A549 (cell line): ENCODE measurements at regions not wholly inside any gene's neighbourhood (a gene's known extent, or its start where the extent isn't known, plus 50 kb on each side); places are given as distances from the start of the nearest gene placed in this dataset.

Experiments used
- ATAC-seq, 2 experiments: fragments of 200-7000 bp in 1 of 2; fragments of >200 bp in 1 of 2; cut with Nextera tagmentation in 1 of 2; cut with Tn5 transposase in 1 of 2; 3 replicates each; pipeline versions ENCODE4 v1.8.0 to v1.9.1; 2018 to 2020; ENCODE audit warnings: mild to moderate bottlenecking in 1 of 2, moderate library complexity in 1 of 2
- CTCF ChIA-PET: fragments of 300-600 bp; sonication (Branson Sonifier 250); formaldehyde crosslinking; extraction: SDS; loops from one replicate; lab custom pipeline; 2021; ENCODE audit warnings: antibody characterized with exemption, inconsistent platforms; lab: Yijun Ruan, JAX
- POLR2A ChIA-PET: fragments of 350-600 bp; formaldehyde crosslinking; extraction: SDS; loops from one replicate; lab custom pipeline; 2021; ENCODE audit warnings: antibody characterized with exemption, inconsistent platforms; lab: Yijun Ruan, JAX
- DNase-seq, 2 experiments: peaks; one replicate each; pipeline versions ENCODE4 v3.0.0 to v3.0.0-alpha.2; 2011 to 2016; ENCODE audit warnings: low read depth in 1 of 2, low spot score in 1 of 2
- FAIRE-seq: peaks from 2 replicates; lab custom pipeline; 2011; peaks lifted over from hg19 to GRCh38; lab: Jason Lieb, UNC
- H3K27ac ChIP-seq, 2 experiments: fragments of >200 bp; sonication (Bioruptor Twin); formaldehyde crosslinking; 3 replicates each; pipeline ENCODE4 v1.5.1; 2016 to 2017
- H3K4me1 ChIP-seq: fragments of >200 bp; sonication (Bioruptor Twin); formaldehyde crosslinking; 3 replicates; pipeline ENCODE4 v1.6.1; 2016
- H3K4me2 ChIP-seq: fragments of >200 bp; sonication (Bioruptor Twin); formaldehyde crosslinking; 3 replicates; pipeline ENCODE4 v1.6.1; 2016
- H3K4me3 ChIP-seq: fragments of >200 bp; sonication (Bioruptor Twin); formaldehyde crosslinking; 3 replicates; pipeline ENCODE4 v1.5.1; 2016
- H3K9me3 ChIP-seq: fragments of >200 bp; sonication (Bioruptor Twin); formaldehyde crosslinking; 3 replicates; pipeline ENCODE4 v1.6.1; 2016
- CBX8 ChIP-seq: fragments of 200-600 bp; sonication (generic); IDR thresholded peaks from 2 replicates; pipeline ENCODE4 v1.6.1; 2016
- CHD4 ChIP-seq: fragments of 200-600 bp; sonication (generic); IDR thresholded peaks from 2 replicates; pipeline ENCODE4 v1.6.1; 2016; ENCODE audit warnings: antibody characterized with exemption, mild to moderate bottlenecking, borderline replicate concordance
- EHMT2 ChIP-seq: fragments of 200-600 bp; sonication (generic); IDR thresholded peaks from 2 replicates; pipeline ENCODE4 v1.6.1; 2016; ENCODE audit warnings: antibody characterized with exemption, low read depth, mild to moderate bottlenecking, moderate library complexity
- ESRRA ChIP-seq: fragments of 150-350 bp; IDR thresholded peaks from 2 replicates; pipeline ENCODE4 v1.6.1; 2014; ENCODE audit warnings: mild to moderate bottlenecking, low read length, borderline replicate concordance
- FOSL2 ChIP-seq, 2 experiments: fragments of 450-650 bp in 1 of 2; fragments of >200 bp in 1 of 2; sonication (Bioruptor Twin) in 1 of 2; formaldehyde crosslinking; IDR thresholded peaks; 2 replicates each; pipeline versions ENCODE4 v1.5.0 to v1.6.1; 2016 to 2020; ENCODE audit warnings: mild to moderate bottlenecking in 1 of 2, moderate library complexity in 1 of 2
- GATA3 ChIP-seq: IDR thresholded peaks from 2 replicates; pipeline ENCODE4 v1.6.1; 2012; ENCODE audit warnings: borderline replicate concordance
- HOXA7 ChIP-seq: fragments of 250-450 bp; sonication (Bioruptor Pico); IDR thresholded peaks from 2 replicates; pipeline ENCODE4 v1.5.0; 2020; ENCODE audit warnings: mild to moderate bottlenecking, moderate library complexity
- KDM5A ChIP-seq: fragments of 200-600 bp; sonication (generic); IDR thresholded peaks from 2 replicates; pipeline ENCODE4 v1.6.1; 2016; ENCODE audit warnings: antibody characterized with exemption, mild to moderate bottlenecking
- MAFK ChIP-seq: fragments of 450-650 bp; IDR thresholded peaks from 2 replicates; pipeline ENCODE4 v1.6.1; 2014; ENCODE audit not compliant: partially characterized antibody
- MAZ ChIP-seq: fragments of 150-350 bp; IDR thresholded peaks from 2 replicates; pipeline ENCODE4 v1.6.1; 2014; ENCODE audit warnings: antibody characterized with exemption, low read depth, low read length, borderline replicate concordance
- MYC ChIP-seq: IDR thresholded peaks from 2 replicates; pipeline ENCODE4 v1.6.1; 2012; ENCODE audit warnings: mild to moderate bottlenecking, inconsistent platforms, low read length, improper control_type of control experiment, borderline replicate concordance
- NPAS2 ChIP-seq: fragments of 250-450 bp; sonication (Bioruptor Pico); IDR thresholded peaks from 2 replicates; pipeline ENCODE4 v1.8.0; 2022; ENCODE audit warnings: mild to moderate bottlenecking, moderate library complexity, borderline replicate concordance
- NR3C1 ChIP-seq: fragments of >200 bp; sonication (Bioruptor Twin); formaldehyde crosslinking; IDR thresholded peaks from 3 replicates; pipeline ENCODE4 v1.6.1; 2017
- RCOR1 ChIP-seq: fragments of 150-350 bp; IDR thresholded peaks from 2 replicates; pipeline ENCODE4 v1.6.1; 2014; ENCODE audit warnings: antibody characterized with exemption, low read length, low read depth
- RFX5 ChIP-seq: fragments of 450-650 bp; IDR thresholded peaks from 2 replicates; pipeline ENCODE4 v1.7.1; 2014; ENCODE audit warnings: antibody characterized with exemption, mild to moderate bottlenecking, moderate library complexity
- RNF2 ChIP-seq: fragments of 200-600 bp; sonication (generic); IDR thresholded peaks from 2 replicates; pipeline ENCODE4 v1.6.1; 2016; ENCODE audit warnings: low read depth, mild to moderate bottlenecking, antibody characterized with exemption, moderate library complexity, borderline replicate concordance
- SMC3 ChIP-seq: fragments of >200 bp; sonication (Bioruptor Twin); formaldehyde crosslinking; IDR thresholded peaks from 3 replicates; pipeline ENCODE4 v1.6.1; 2018; ENCODE audit warnings: inconsistent platforms
- SREBF2 ChIP-seq: fragments of 450-650 bp; IDR thresholded peaks from 2 replicates; pipeline ENCODE4 v1.6.1; 2014; ENCODE audit warnings: mild to moderate bottlenecking, moderate library complexity
- TFCP2L1 ChIP-seq: fragments of 250-450 bp; sonication (Bioruptor Pico); IDR thresholded peaks from 2 replicates; pipeline ENCODE4 v1.5.0; 2021; ENCODE audit warnings: mild to moderate bottlenecking
- ZC3H11A ChIP-seq: fragments of 450-650 bp; IDR thresholded peaks from 2 replicates; pipeline ENCODE4 v1.6.1; 2014; ENCODE audit warnings: antibody characterized with exemption, mild to moderate bottlenecking
- ZFP36 ChIP-seq: fragments of 450-650 bp; IDR thresholded peaks from 2 replicates; pipeline ENCODE4 v1.6.1; 2014; ENCODE audit warnings: borderline replicate concordance; ENCODE audit not compliant: partially characterized antibody
- ZNF302 ChIP-seq: fragments of 250-450 bp; sonication (Bioruptor Pico); IDR thresholded peaks from 2 replicates; pipeline ENCODE4 v1.9.0; 2021; ENCODE audit warnings: inconsistent platforms, mild to moderate bottlenecking, moderate library complexity
- ZSCAN20 ChIP-seq: fragments of 250-450 bp; sonication (Bioruptor Pico); IDR thresholded peaks from 2 replicates; pipeline ENCODE4 v1.8.0; 2022; ENCODE audit warnings: mild to moderate bottlenecking, moderate library complexity
- WGBS: methylation state at CpG from one replicate; pipeline ENCODE4 v1.1.6; 2017; ENCODE audit errors: missing lambda C conversion rate; 5-methylcytosine and 5-hydroxymethylcytosine counted together
- TF ChIP-seq, protein P1 (sequence below): fragments of 250-450 bp; sonication (Bioruptor Pico); IDR thresholded peaks from 2 replicates; pipeline ENCODE4 v1.5.0; 2021; ENCODE audit warnings: mild to moderate bottlenecking, moderate library complexity, borderline replicate concordance
- TF ChIP-seq, protein P2 (sequence below): fragments of >200 bp; sonication (Bioruptor Twin); formaldehyde crosslinking; IDR thresholded peaks from 3 replicates; pipeline ENCODE4 v1.6.1; 2016
- TF ChIP-seq, protein P3 (sequence below): IDR thresholded peaks from 2 replicates; pipeline ENCODE4 v1.6.1; 2012; ENCODE audit warnings: low read depth, borderline replicate concordance
- TF ChIP-seq, protein P4 (sequence below): fragments of 150-350 bp; IDR thresholded peaks from 2 replicates; pipeline ENCODE4 v1.6.1; 2014; ENCODE audit warnings: low read depth, mild to moderate bottlenecking, low read length

DNA sequence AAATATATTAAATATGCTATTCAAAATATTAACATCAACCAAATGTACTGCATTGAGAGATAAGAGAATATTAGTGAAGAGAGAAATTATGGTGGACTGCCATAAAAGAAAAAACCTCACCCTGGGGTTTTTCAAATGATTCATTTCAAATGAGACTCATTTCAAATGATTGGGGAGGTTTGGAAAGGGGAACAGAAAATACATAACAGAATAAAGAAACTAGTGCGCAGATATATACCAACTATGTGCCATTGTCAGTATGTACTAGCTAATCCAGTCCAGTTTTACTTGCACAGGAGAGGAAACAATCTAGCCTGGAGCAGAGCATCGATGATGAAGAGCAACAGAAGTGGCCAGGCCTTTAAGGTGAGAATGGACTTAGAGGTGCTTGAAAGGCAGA, 651.6 kb upstream of the RORB start:
- POLR2A ChIA-PET, result no interaction called here
- Histone ChIP-seq H3K27ac (no peak overlapping the region), H3K4me1 (no peaks in the 10 kb centered on the region), H3K4me3 (no peak overlapping the region), H3K9me3 (no peaks in the 10 kb centered on the region), H3K4me2 (no peak overlapping the region)
- ATAC-seq, result no peak
- no peak for DNase-seq
- 31% methylated on average over 2 of the region's 2 CpGs for WGBS
- no peak for FAIRE-seq
- TF ChIP-seq NPAS2 (CRISPR knock-in tag) (no peak), MAZ (no peak), MYC (no peak), RNF2 (no peak), SMC3 (no peak), SREBF2 (no peak), KDM5A (no peak), CHD4 (no peak), ESRRA (no peak), FOSL2 (IDR thresholded peaks at IDR 0.05) (no peak), FOSL2 (CRISPR knock-in tag; IDR thresholded peaks at IDR 0.05) (no peak), TFCP2L1 (CRISPR knock-in tag) (no peak), ZFP36 (no peak)
- TF ChIP-seq, protein P1, sequence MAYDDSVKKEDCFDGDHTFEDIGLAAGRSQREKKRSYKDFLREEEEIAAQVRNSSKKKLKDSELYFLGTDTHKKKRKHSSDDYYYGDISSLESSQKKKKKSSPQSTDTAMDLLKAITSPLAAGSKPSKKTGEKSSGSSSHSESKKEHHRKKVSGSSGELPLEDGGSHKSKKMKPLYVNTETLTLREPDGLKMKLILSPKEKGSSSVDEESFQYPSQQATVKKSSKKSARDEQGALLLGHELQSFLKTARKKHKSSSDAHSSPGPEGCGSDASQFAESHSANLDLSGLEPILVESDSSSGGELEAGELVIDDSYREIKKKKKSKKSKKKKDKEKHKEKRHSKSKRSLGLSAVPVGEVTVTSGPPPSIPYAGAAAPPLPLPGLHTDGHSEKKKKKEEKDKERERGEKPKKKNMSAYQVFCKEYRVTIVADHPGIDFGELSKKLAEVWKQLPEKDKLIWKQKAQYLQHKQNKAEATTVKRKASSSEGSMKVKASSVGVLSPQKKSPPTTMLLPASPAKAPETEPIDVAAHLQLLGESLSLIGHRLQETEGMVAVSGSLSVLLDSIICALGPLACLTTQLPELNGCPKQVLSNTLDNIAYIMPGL, result no peak
- TF ChIP-seq, protein P2, sequence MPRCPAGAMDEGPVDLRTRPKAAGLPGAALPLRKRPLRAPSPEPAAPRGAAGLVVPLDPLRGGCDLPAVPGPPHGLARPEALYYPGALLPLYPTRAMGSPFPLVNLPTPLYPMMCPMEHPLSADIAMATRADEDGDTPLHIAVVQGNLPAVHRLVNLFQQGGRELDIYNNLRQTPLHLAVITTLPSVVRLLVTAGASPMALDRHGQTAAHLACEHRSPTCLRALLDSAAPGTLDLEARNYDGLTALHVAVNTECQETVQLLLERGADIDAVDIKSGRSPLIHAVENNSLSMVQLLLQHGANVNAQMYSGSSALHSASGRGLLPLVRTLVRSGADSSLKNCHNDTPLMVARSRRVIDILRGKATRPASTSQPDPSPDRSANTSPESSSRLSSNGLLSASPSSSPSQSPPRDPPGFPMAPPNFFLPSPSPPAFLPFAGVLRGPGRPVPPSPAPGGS, result no peak
- CTCF ChIA-PET, result no interaction called here

DNA sequence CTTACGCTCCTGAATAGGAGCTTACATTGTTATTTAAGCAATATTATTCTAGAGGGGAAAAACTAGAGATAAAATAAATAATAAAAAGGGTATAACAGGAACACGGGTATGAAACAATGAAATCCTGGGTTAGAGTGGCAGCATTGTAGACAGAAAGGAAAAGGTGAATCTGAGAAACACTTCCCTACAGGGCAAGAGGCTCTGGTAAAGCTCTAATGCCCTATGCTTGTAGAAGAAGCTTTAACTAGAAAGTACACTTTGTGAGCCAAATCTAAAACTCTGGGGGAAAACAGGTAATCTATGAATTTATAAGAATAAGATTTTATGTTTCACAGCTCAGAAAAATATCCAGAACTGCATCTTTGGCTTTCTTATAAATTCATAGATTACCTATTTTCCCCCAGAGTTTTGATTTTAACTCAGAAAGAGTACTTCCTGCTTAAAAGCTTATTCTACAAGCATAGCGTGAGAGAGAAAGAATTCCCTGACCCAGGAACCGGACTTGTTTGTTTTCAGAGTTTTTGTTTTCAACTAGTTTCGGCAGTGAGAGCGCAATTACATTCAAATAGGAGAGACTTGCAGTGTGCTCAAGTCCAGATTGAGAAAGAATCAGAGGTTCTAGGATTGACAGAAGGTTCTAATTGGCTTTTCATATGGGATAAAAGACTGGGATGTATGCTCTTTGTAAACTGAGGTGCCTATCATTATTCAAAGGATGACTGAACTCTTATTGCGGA, 651.0 kb upstream of the RORB start:
- TF ChIP-seq, protein P3, sequence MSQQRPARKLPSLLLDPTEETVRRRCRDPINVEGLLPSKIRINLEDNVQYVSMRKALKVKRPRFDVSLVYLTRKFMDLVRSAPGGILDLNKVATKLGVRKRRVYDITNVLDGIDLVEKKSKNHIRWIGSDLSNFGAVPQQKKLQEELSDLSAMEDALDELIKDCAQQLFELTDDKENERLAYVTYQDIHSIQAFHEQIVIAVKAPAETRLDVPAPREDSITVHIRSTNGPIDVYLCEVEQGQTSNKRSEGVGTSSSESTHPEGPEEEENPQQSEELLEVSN, result no peak
- no peak for TF ChIP-seq ZNF302 (CRISPR knock-in tag)
- no peak for TF ChIP-seq EHMT2
- TF ChIP-seq, protein P4, sequence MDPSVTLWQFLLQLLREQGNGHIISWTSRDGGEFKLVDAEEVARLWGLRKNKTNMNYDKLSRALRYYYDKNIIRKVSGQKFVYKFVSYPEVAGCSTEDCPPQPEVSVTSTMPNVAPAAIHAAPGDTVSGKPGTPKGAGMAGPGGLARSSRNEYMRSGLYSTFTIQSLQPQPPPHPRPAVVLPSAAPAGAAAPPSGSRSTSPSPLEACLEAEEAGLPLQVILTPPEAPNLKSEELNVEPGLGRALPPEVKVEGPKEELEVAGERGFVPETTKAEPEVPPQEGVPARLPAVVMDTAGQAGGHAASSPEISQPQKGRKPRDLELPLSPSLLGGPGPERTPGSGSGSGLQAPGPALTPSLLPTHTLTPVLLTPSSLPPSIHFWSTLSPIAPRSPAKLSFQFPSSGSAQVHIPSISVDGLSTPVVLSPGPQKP, result no peak
- no peak for TF ChIP-seq NR3C1
- TF ChIP-seq MAFK, result no peak
- no peak for TF ChIP-seq GATA3
- TF ChIP-seq ZSCAN20 (CRISPR knock-in tag), result no peak
- TF ChIP-seq CHD4, result no peak
- TF ChIP-seq HOXA7 (CRISPR knock-in tag), result no peak
- TF ChIP-seq KDM5A, result no peak
- TF ChIP-seq ZC3H11A, result no peak
- no peak for TF ChIP-seq CBX8
- no peak for TF ChIP-seq RFX5
- TF ChIP-seq RCOR1, result no peak
- Histone ChIP-seq H3K9me3 (no peaks in the 10 kb centered on the region), H3K27ac (no peak overlapping the region), H3K4me2 (no peak overlapping the region), H3K4me1 (no peaks in the 10 kb centered on the region), H3K4me3 (no peak overlapping the region)
- ATAC-seq (no peak), FAIRE-seq (no peak), DNase-seq (no peak)
- ChIA-PET POLR2A (no interaction called here), CTCF (interaction anchor here (0.6 kb wide), 1 partner anchor 21 kb away, joined by 3 read pairs; no protein-coding TSS in a partner anchor)
- WGBS, result 42% methylated on average over 7 of the region's 7 CpGs
